IMR-90 (cell line): ENCODE measurements at regions not wholly inside any gene's neighbourhood (a gene's known extent, or its start where the extent isn't known, plus 50 kb on each side); places are given as distances from the start of the nearest gene placed in this dataset.

Experiments
- ATAC-seq: fragments of 200-7000 bp; cut with Tn5 transposase; 2 replicates; pipeline ENCODE4 v1.9.1; 2020; ENCODE audit warnings: low read depth, mild to moderate bottlenecking, moderate library complexity
- BruUV-seq: library from RNA; stranded (reverse); fragments of 400-500 nt; replicated peaks from 2 replicates; lab custom pipeline; 2021; lab: Mats Ljungman, UMichigan
- CTCF ChIA-PET: fragments of 300-600 bp; formaldehyde crosslinking; extraction: SDS; loops from one replicate; lab custom pipeline; 2021; ENCODE audit warnings: antibody characterized with exemption; lab: Yijun Ruan, JAX
- POLR2A ChIA-PET: fragments of 300-600 bp; sonication (Branson Sonifier 250); formaldehyde crosslinking; loops from one replicate; lab custom pipeline; 2022; ENCODE audit warnings: antibody characterized with exemption; ENCODE audit not compliant: unreplicated experiment; lab: Charles Lee
- DNase-seq: peaks from one replicate; pipeline ENCODE4 v3.0.0; 2013
- H2AFZ ChIP-seq: replicated peaks from 2 replicates; pipeline ENCODE3; 2013; ENCODE audit warnings: low read length, mild to moderate bottlenecking; ENCODE audit not compliant: poor library complexity
- H2AK5ac ChIP-seq: 2 replicates; pipeline ENCODE4 v1.6.1; 2013; ENCODE audit warnings: low read depth, low read length, inconsistent platforms
- H2AK9ac ChIP-seq: replicated peaks from 2 replicates; pipeline ENCODE3; 2013; ENCODE audit warnings: mild to moderate bottlenecking, low read depth, low read length, moderate library complexity; ENCODE audit not compliant: poor library complexity
- H2BK120ac ChIP-seq: 2 replicates; pipeline ENCODE4 v1.6.1; 2013; ENCODE audit warnings: low read depth, low read length, inconsistent platforms
- H2BK15ac ChIP-seq: 3 replicates; pipeline ENCODE4 v1.6.1; 2013; ENCODE audit warnings: low read depth, low read length, inconsistent platforms
- H2BK20ac ChIP-seq: 2 replicates; pipeline ENCODE4 v1.6.1; 2013; ENCODE audit warnings: low read depth, mild to moderate bottlenecking, inconsistent platforms, low read length, moderate library complexity
- H2BK5ac ChIP-seq: 2 replicates; pipeline ENCODE4 v1.6.1; 2013; ENCODE audit warnings: mild to moderate bottlenecking, low read depth, low read length, inconsistent platforms; ENCODE audit not compliant: poor library complexity, severe bottlenecking
- H3K14ac ChIP-seq: replicated peaks from 2 replicates; pipeline ENCODE4 v1.6.1; 2013; ENCODE audit warnings: low read depth, low read length, inconsistent platforms
- H3K18ac ChIP-seq: 2 replicates; pipeline ENCODE4 v1.6.1; 2013; ENCODE audit warnings: low read depth, low read length, control low read depth
- H3K23ac ChIP-seq: 2 replicates; pipeline ENCODE4 v1.6.1; 2013; ENCODE audit warnings: low read depth, low read length, inconsistent platforms
- H3K27ac ChIP-seq: 2 replicates; pipeline ENCODE4 v1.5.1; 2013; ENCODE audit warnings: mild to moderate bottlenecking, control low read depth, low read length; ENCODE audit not compliant: insufficient read depth
- H3K27me3 ChIP-seq: 2 replicates; pipeline ENCODE4 v1.6.1; 2013; ENCODE audit warnings: low read length; ENCODE audit not compliant: control insufficient read depth, insufficient read depth
- H3K36me3 ChIP-seq: 2 replicates; pipeline ENCODE4 v1.6.1; 2013; ENCODE audit warnings: low read length, mixed read lengths; ENCODE audit not compliant: control insufficient read depth, insufficient read depth
- H3K4ac ChIP-seq: 2 replicates; pipeline ENCODE4 v1.6.1; 2013; ENCODE audit warnings: low read depth, low read length, inconsistent platforms
- H3K4me1 ChIP-seq: 2 replicates; pipeline ENCODE4 v1.6.1; 2013; ENCODE audit warnings: low read length, mixed read lengths; ENCODE audit not compliant: control insufficient read depth, insufficient read depth
- H3K4me2 ChIP-seq: 2 replicates; pipeline ENCODE4 v1.6.1; 2013; ENCODE audit warnings: low read depth, mild to moderate bottlenecking, control low read depth, low read length, moderate library complexity
- H3K4me3 ChIP-seq: 2 replicates; pipeline ENCODE4 v1.5.1; 2013; ENCODE audit warnings: low read depth, mild to moderate bottlenecking, control low read depth, low read length, moderate library complexity; ENCODE audit not compliant: insufficient read depth
- H3K56ac ChIP-seq: 2 replicates; pipeline ENCODE4 v1.6.1; 2013; ENCODE audit warnings: low read length, inconsistent platforms; ENCODE audit not compliant: insufficient read depth; ENCODE audit errors: extremely low read depth
- H3K79me1 ChIP-seq, 2 experiments: 2 replicates each; pipeline ENCODE4 v1.6.1; 2013; ENCODE audit warnings: low read length in 2 of 2, inconsistent platforms in 1 of 2, low read depth in 1 of 2
- H3K9ac ChIP-seq: 2 replicates; pipeline ENCODE4 v1.6.1; 2013; ENCODE audit warnings: low read depth, low read length, control low read depth
- H3K9me1 ChIP-seq: 2 replicates; pipeline ENCODE4 v1.6.1; 2013; ENCODE audit warnings: low read length, inconsistent platforms; ENCODE audit not compliant: insufficient read depth
- H3K9me3 ChIP-seq: 2 replicates; pipeline ENCODE4 v1.6.1; 2013; ENCODE audit warnings: low read length; ENCODE audit not compliant: control insufficient read depth, insufficient read depth
- H4K20me1 ChIP-seq: 2 replicates; pipeline ENCODE4 v1.6.1; 2013; ENCODE audit warnings: low read length, inconsistent platforms; ENCODE audit not compliant: insufficient read depth
- H4K5ac ChIP-seq: 2 replicates; pipeline ENCODE4 v1.6.1; 2013; ENCODE audit warnings: mild to moderate bottlenecking, low read depth, low read length, control low read depth
- H4K8ac ChIP-seq, 2 experiments: 2 replicates each; pipeline ENCODE4 v1.6.1; 2013; ENCODE audit warnings: low read depth in 2 of 2, low read length in 2 of 2, control low read depth in 1 of 2, inconsistent platforms in 1 of 2
- H4K91ac ChIP-seq: 2 replicates; pipeline ENCODE4 v1.6.1; 2013; ENCODE audit warnings: low read depth, low read length, inconsistent platforms; ENCODE audit not compliant: insufficient read depth
- CHD1 ChIP-seq: IDR thresholded peaks from 2 replicates; pipeline ENCODE4 v1.6.1; 2012; ENCODE audit warnings: low read depth, low read length, improper control_type of control experiment
- FOS ChIP-seq: fragments of 150-350 bp; IDR thresholded peaks from 2 replicates; pipeline ENCODE4 v1.6.1; 2016; ENCODE audit warnings: low read depth, low read length
- MXI1 ChIP-seq: IDR thresholded peaks from 2 replicates; pipeline ENCODE4 v1.6.1; 2012; ENCODE audit warnings: low read depth, mild to moderate bottlenecking, low read length, moderate library complexity, borderline replicate concordance
- NFE2L2 ChIP-seq: fragments of 150-350 bp; IDR thresholded peaks from 2 replicates; pipeline ENCODE4 v1.6.1; 2016; ENCODE audit warnings: low read depth, mild to moderate bottlenecking, low read length
- POLR2A ChIP-seq: IDR thresholded peaks from 2 replicates; pipeline ENCODE4 v1.6.1; 2012; ENCODE audit warnings: mild to moderate bottlenecking, low read depth, low read length
- RFX5 ChIP-seq: IDR thresholded peaks from 2 replicates; pipeline ENCODE4 v1.8.0; 2012; ENCODE audit warnings: low read depth, mild to moderate bottlenecking, low read length, moderate library complexity
- WGBS, 2 experiments: methylation state at CpG; one replicate each; pipeline versions ENCODE4 v1.1.5 to v1.1.7; 2013; ENCODE audit warnings: missing lambda C conversion rate in 2 of 2; ENCODE audit not compliant: insufficient read length in 1 of 2; ENCODE audit errors: extremely low coverage in 2 of 2; 5-methylcytosine and 5-hydroxymethylcytosine counted together
- dilution Hi-C: fragments of 300-500 bp; cut with HindIII; formaldehyde crosslinking; loops from one replicate; pipeline ENCODE4 v1.14.3; 2018; ENCODE audit warnings: low sequenced_read_pairs; ENCODE audit not compliant: unreplicated experiment
- in situ Hi-C: fragments of 300-500 bp; cut with MboI; formaldehyde crosslinking; loops from 3 replicates; pipeline ENCODE4 v1.14.3; 2019; ENCODE audit warnings: low sequenced_read_pairs, inconsistent platforms, mixed read lengths
- intact Hi-C: fragments of 100-400 bp; cut with micrococcal nuclease; formaldehyde crosslinking; loops from 2 replicates; pipeline ENCODE4 v1.10.0; 2022
- TF ChIP-seq, protein P1 (sequence below): conservative IDR thresholded peaks from 2 replicates; pipeline ENCODE4 v1.5.1; 2012; ENCODE audit warnings: mild to moderate bottlenecking, low read depth, low read length, improper control_type of control experiment
- TF ChIP-seq, protein P2 (sequence below): fragments of 150-350 bp; IDR thresholded peaks from 2 replicates; pipeline ENCODE4 v1.6.1; 2016; ENCODE audit warnings: low read depth, mild to moderate bottlenecking, low read length, moderate library complexity, borderline replicate concordance
- TF ChIP-seq, protein P3 (sequence below): fragments of 150-350 bp; IDR thresholded peaks from 2 replicates; pipeline ENCODE4 v1.6.1; 2017; ENCODE audit warnings: mild to moderate bottlenecking, antibody characterized with exemption, low read length, low read depth

DNA sequence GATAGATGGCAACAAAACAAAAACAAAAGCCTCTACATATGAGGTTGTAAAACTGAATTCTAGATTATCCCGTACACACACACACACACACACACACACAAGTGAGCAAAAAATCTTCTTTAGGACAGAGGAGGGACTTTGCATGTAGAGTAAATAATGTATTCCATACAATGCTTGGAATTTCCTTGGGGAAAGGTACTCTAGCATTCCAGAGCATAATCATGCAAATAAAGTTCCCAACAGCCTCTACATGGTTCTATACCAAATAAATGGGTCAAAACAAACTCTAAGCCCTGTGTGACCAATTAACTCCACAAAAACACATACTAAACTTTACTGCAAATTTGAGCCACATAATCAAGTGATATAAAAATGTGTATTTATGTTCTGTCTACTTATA, 191.4 kb downstream of the RBM43 start:
- Histone ChIP-seq H3K9me1 (no peaks in the 10 kb centered on the region), H2BK20ac (peak overlapping the region; percentile 0; the same call in 1 of the 2 replicates), H2BK5ac (no peak overlapping the region), H3K9ac (no peak overlapping the region), H3K56ac (no peak overlapping the region), H3K4me2 (no peak overlapping the region), H4K20me1 (no peaks in the 10 kb centered on the region), H2AFZ (no peak overlapping the region), H3K18ac (peak overlapping the region; percentile 42; the same call in 1 of the 2 replicates), H2AK5ac (peak overlapping the region; percentile 6; the same call in 1 of the 2 replicates), H4K5ac (no peak overlapping the region), H3K4me3 (no peak overlapping the region), H4K91ac (no peak overlapping the region), H2BK15ac (0 out of 3 replicates have a peak overlapping the region, but pooled peaks have one; percentile 5), H3K4me1 (0 out of 2 replicates have a peak, but pooled peaks cover 1% of the 10 kb centered on the region), H4K8ac (peak overlapping the region in 1 of 2 experiments; percentile 47; a peak in 1 of 4 replicates), H3K23ac (no peak overlapping the region), H3K27ac (no peak overlapping the region), H3K79me1 (no peaks in the 10 kb centered on the region), H2BK120ac (peak overlapping the region; percentile 20; the same call in 1 of the 2 replicates), H3K27me3 (no peaks in the 10 kb centered on the region), H3K9me3 (no peaks in the 10 kb centered on the region), H3K4ac (no peak overlapping the region), H3K14ac (0 out of 2 replicates have a peak overlapping the region, but pooled peaks have one; percentile 2), H2AK9ac (no peak overlapping the region), H3K36me3 (no peaks in the 10 kb centered on the region)
- DNase-seq (no peak), ATAC-seq (no peak)
- intact Hi-C loops: no loop called here
- dilution Hi-C loops: no loop called here
- POLR2A ChIA-PET: no interaction called here
- TF ChIP-seq, protein P1, sequence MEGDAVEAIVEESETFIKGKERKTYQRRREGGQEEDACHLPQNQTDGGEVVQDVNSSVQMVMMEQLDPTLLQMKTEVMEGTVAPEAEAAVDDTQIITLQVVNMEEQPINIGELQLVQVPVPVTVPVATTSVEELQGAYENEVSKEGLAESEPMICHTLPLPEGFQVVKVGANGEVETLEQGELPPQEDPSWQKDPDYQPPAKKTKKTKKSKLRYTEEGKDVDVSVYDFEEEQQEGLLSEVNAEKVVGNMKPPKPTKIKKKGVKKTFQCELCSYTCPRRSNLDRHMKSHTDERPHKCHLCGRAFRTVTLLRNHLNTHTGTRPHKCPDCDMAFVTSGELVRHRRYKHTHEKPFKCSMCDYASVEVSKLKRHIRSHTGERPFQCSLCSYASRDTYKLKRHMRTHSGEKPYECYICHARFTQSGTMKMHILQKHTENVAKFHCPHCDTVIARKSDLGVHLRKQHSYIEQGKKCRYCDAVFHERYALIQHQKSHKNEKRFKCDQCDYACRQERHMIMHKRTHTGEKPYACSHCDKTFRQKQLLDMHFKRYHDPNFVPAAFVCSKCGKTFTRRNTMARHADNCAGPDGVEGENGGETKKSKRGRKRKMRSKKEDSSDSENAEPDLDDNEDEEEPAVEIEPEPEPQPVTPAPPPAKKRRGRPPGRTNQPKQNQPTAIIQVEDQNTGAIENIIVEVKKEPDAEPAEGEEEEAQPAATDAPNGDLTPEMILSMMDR: no peak
- TF ChIP-seq CHD1: no peak
- no peak for TF ChIP-seq POLR2A
- no peak for TF ChIP-seq RFX5
- TF ChIP-seq, protein P2, sequence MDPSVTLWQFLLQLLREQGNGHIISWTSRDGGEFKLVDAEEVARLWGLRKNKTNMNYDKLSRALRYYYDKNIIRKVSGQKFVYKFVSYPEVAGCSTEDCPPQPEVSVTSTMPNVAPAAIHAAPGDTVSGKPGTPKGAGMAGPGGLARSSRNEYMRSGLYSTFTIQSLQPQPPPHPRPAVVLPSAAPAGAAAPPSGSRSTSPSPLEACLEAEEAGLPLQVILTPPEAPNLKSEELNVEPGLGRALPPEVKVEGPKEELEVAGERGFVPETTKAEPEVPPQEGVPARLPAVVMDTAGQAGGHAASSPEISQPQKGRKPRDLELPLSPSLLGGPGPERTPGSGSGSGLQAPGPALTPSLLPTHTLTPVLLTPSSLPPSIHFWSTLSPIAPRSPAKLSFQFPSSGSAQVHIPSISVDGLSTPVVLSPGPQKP: no peak
- TF ChIP-seq FOS: no peak
- no peak for TF ChIP-seq NFE2L2
- no peak for TF ChIP-seq MXI1
- TF ChIP-seq, protein P3, sequence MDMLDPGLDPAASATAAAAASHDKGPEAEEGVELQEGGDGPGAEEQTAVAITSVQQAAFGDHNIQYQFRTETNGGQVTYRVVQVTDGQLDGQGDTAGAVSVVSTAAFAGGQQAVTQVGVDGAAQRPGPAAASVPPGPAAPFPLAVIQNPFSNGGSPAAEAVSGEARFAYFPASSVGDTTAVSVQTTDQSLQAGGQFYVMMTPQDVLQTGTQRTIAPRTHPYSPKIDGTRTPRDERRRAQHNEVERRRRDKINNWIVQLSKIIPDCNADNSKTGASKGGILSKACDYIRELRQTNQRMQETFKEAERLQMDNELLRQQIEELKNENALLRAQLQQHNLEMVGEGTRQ: no peak
- CTCF ChIA-PET: interaction anchor here (1.0 kb wide), 1 partner anchor 10 kb away, joined by 3 read pairs; no protein-coding TSS in a partner anchor
- in situ Hi-C loops: no loop called here
- no CpG with 5 or more reads among the region's 1 CpG for WGBS, 2 experiments
- BruUV-seq: no TSS peak
